OCI-LY7 (cell line): ENCODE measurements at regions not wholly inside any gene's neighbourhood (a gene's known extent, or its start where the extent isn't known, plus 50 kb on each side); places are given as distances from the start of the nearest gene placed in this dataset.

ENCODE experiments used
- BruUV-seq: library from RNA; stranded (reverse); fragments of 400-500 nt; replicated peaks from 2 replicates; lab custom pipeline; 2021; lab: Mats Ljungman, UMichigan
- CTCF ChIA-PET: fragments of 300-600 bp; sonication (Branson Sonifier 250); formaldehyde crosslinking; loops from one replicate; lab custom pipeline; 2022; ENCODE audit warnings: antibody characterized with exemption; ENCODE audit not compliant: unreplicated experiment; lab: Charles Lee
- POLR2A ChIA-PET: fragments of 300-600 bp; sonication (Branson Sonifier 250); formaldehyde crosslinking; loops from one replicate; lab custom pipeline; 2022; ENCODE audit warnings: antibody characterized with exemption; lab: Charles Lee
- DNase-seq: peaks from one replicate; pipeline ENCODE4 v3.0.0-alpha.2; 2015; ENCODE audit warnings: low spot score
- H2AFZ ChIP-seq: fragments of 200-600 bp; sonication (generic), shearing (Covaris generic); 2 replicates; pipeline ENCODE4 v1.6.1; 2014; ENCODE audit warnings: mild to moderate bottlenecking, antibody characterized with exemption, low read length, moderate library complexity
- H3K27ac ChIP-seq: fragments of 200-600 bp; sonication (generic); 2 replicates; pipeline ENCODE4 v1.5.1; 2014; ENCODE audit warnings: mixed run types, low read depth, mild to moderate bottlenecking, moderate library complexity, low read length, inconsistent platforms; ENCODE audit not compliant: poor library complexity, severe bottlenecking
- H3K36me3 ChIP-seq: fragments of 200-600 bp; sonication (generic); 2 replicates; pipeline ENCODE4 v1.6.1; 2014; ENCODE audit warnings: mild to moderate bottlenecking, antibody characterized with exemption, low read length, moderate library complexity, mixed read lengths; ENCODE audit not compliant: insufficient read depth
- H3K4me1 ChIP-seq: fragments of 200-600 bp; sonication (generic); 2 replicates; pipeline ENCODE4 v1.5.1; 2014; ENCODE audit warnings: mild to moderate bottlenecking, low read length; ENCODE audit not compliant: insufficient read depth, poor library complexity, severe bottlenecking
- H3K4me2 ChIP-seq: fragments of 200-600 bp; sonication (generic); 2 replicates; pipeline ENCODE4 v1.6.1; 2014; ENCODE audit warnings: mild to moderate bottlenecking, low read length
- H3K4me3 ChIP-seq: fragments of 200-600 bp; sonication (generic); 2 replicates; pipeline ENCODE4 v1.5.1; 2014; ENCODE audit warnings: mild to moderate bottlenecking, low read depth, low read length; ENCODE audit not compliant: poor library complexity, severe bottlenecking
- H3K79me2 ChIP-seq: fragments of 200-600 bp; sonication (generic); 2 replicates; pipeline ENCODE4 v1.6.1; 2016; ENCODE audit warnings: low read depth, mild to moderate bottlenecking, low read length, moderate library complexity, mixed read lengths; ENCODE audit not compliant: insufficient read depth
- H3K9me2 ChIP-seq: fragments of 200-600 bp; sonication (generic); 2 replicates; pipeline ENCODE4 v1.6.1; 2016; ENCODE audit warnings: mild to moderate bottlenecking, low read length, mixed read lengths; ENCODE audit not compliant: insufficient read depth
- H3K9me3 ChIP-seq: fragments of 200-600 bp; sonication (generic); 2 replicates; pipeline ENCODE4 v1.6.1; 2014; ENCODE audit warnings: mild to moderate bottlenecking, mixed run types, low read length, mixed read lengths
- H4K20me1 ChIP-seq: fragments of 200-600 bp; sonication (generic); 2 replicates; pipeline ENCODE4 v1.6.1; 2014; ENCODE audit warnings: mild to moderate bottlenecking, antibody characterized with exemption, low read length, moderate library complexity, mixed read lengths; ENCODE audit not compliant: insufficient read depth
- CTCF ChIP-seq: fragments of 200-600 bp; sonication (generic); conservative IDR thresholded peaks from 2 replicates; pipeline ENCODE4 v1.5.1; 2014; ENCODE audit warnings: mild to moderate bottlenecking, antibody characterized with exemption, low read length, moderate library complexity, mixed read lengths
- EZH2phosphoT487 ChIP-seq: fragments of 200-600 bp; sonication (generic); IDR thresholded peaks from 2 replicates; pipeline ENCODE4 v1.6.1; 2018; ENCODE audit warnings: low read depth, borderline replicate concordance, mild to moderate bottlenecking, mixed run types, antibody characterized with exemption, low read length, moderate library complexity, mixed read lengths
- intact Hi-C: fragments of 100-400 bp; cut with micrococcal nuclease; formaldehyde crosslinking; loops from one replicate; pipeline ENCODE4 v1.10.0; 2022; ENCODE audit not compliant: unreplicated experiment

GRCh38 chr20:55070001-55070400 is 594.6 kb downstream of the DOK5 start:
- TF ChIP-seq EZH2phosphoT487 (no peak), CTCF (no peak)
- CTCF ChIA-PET, result no interaction called here
- BruUV-seq, result no TSS peak
- Histone ChIP-seq H3K4me2 (no peak overlapping the region), H3K9me3 (no peaks in the 10 kb centered on the region), H3K9me2 (no peaks in the 10 kb centered on the region), H3K79me2 (no peaks in the 10 kb centered on the region), H3K36me3 (no peaks in the 10 kb centered on the region), H2AFZ (no peak overlapping the region), H3K4me1 (no peaks in the 10 kb centered on the region), H3K27ac (no peak overlapping the region), H4K20me1 (no peaks in the 10 kb centered on the region), H3K4me3 (no peak overlapping the region)
- no peak for DNase-seq
- POLR2A ChIA-PET, result no interaction called here
- intact Hi-C loops, result no loop called here

GRCh38 chr20:55067158-55067825 is 591.9 kb downstream of the DOK5 start:
- no peak overlapping the region for H3K27ac ChIP-seq
- CTCF ChIA-PET, result no interaction called here
- H3K9me3 ChIP-seq, result no peaks in the 10 kb centered on the region
- no peak overlapping the region for H2AFZ ChIP-seq
- no peak overlapping the region for H3K4me3 ChIP-seq
- intact Hi-C loops, result no loop called here
- no peaks in the 10 kb centered on the region for H4K20me1 ChIP-seq
- no peaks in the 10 kb centered on the region for H3K9me2 ChIP-seq
- no peak overlapping the region for H3K4me2 ChIP-seq
- TF ChIP-seq EZH2phosphoT487 (no peak), CTCF (no peak)
- H3K4me1 ChIP-seq, result no peaks in the 10 kb centered on the region
- DNase-seq, result no peak
- POLR2A ChIA-PET, result no interaction called here
- H3K79me2 ChIP-seq, result no peaks in the 10 kb centered on the region
- BruUV-seq, result no TSS peak
- H3K36me3 ChIP-seq, result no peaks in the 10 kb centered on the region

- ChIA-PET CTCF (no interaction called here), POLR2A (interaction anchor here (0.7 kb wide), 1 partner anchor 14 kb away, joined by 4 read pairs; no protein-coding TSS in a partner anchor)
- Histone ChIP-seq H3K36me3 (no peaks in the 10 kb centered on the region), H3K9me2 (no peaks in the 10 kb centered on the region), H3K27ac (no peak overlapping the region), H3K4me3 (no peak overlapping the region), H3K4me1 (no peaks in the 10 kb centered on the region), H2AFZ (no peak overlapping the region), H3K9me3 (no peaks in the 10 kb centered on the region), H4K20me1 (no peaks in the 10 kb centered on the region), H3K4me2 (no peak overlapping the region), H3K79me2 (no peaks in the 10 kb centered on the region)
- intact Hi-C loops, result no loop called here
- BruUV-seq, result no TSS peak
- DNase-seq, result no peak
- no peak for TF ChIP-seq EZH2phosphoT487
- TF ChIP-seq CTCF, result no peak
Measured at GRCh38 chr20:55058938-55059337, 583.5 kb downstream of the DOK5 start.
